Upper lobe of left lung (tissue), 6 donors: ENCODE measurements at regions not wholly inside any gene's neighbourhood (a gene's known extent, or its start where the extent isn't known, plus 50 kb on each side); places are given as distances from the start of the nearest gene placed in this dataset.

ENCODE experiments used
- ATAC-seq, 2 donors: fragments of 200-7000 bp; cut with Tn5 transposase; one replicate each; pipeline ENCODE4 v1.9.1; 2022; ENCODE audit warnings: mild to moderate bottlenecking in 2 of 2, moderate library complexity in 2 of 2; ENCODE audit not compliant: low FRiP score in 2 of 2
- DNase-seq, 2 donors: peaks; one replicate each; pipeline ENCODE4 v3.0.0-alpha.2; 2019 to 2020
- H3K27ac ChIP-seq, 4 donors: fragments of 200-600 bp; sonication (generic); one replicate each; pipeline ENCODE4 v1.5.1; 2016 to 2019
- H3K27me3 ChIP-seq, 4 donors: fragments of 200-600 bp; sonication (generic); one replicate each; pipeline ENCODE4 v1.5.1; 2017 to 2019
- H3K36me3 ChIP-seq, 4 donors: fragments of 200-600 bp; sonication (generic); one replicate each; pipeline ENCODE4 v1.5.1; 2016 to 2019
- H3K4me1 ChIP-seq, 4 donors: fragments of 200-600 bp; sonication (generic); one replicate each; pipeline ENCODE4 v1.5.1; 2018 to 2019
- H3K4me3 ChIP-seq, 4 donors: fragments of 200-600 bp; sonication (generic); one replicate each; pipeline ENCODE4 v1.5.1; 2017 to 2019; ENCODE audit warnings: mild to moderate bottlenecking in 2 of 4, moderate library complexity in 1 of 4
- H3K9me3 ChIP-seq, 4 donors: fragments of 200-600 bp; sonication (generic); one replicate each; pipeline ENCODE4 v1.5.1; 2018 to 2019
- CTCF ChIP-seq, 6 experiments: fragments of 450-650 bp in 4 of 6; fragments of 200-600 bp in 2 of 6; sonication (generic) in 2 of 6; IDR thresholded peaks; one replicate each; pipeline ENCODE4 v1.5.1; 2016 to 2019; ENCODE audit warnings: antibody characterized with exemption in 6 of 6
- EP300 ChIP-seq, 4 donors: sonication (generic); formaldehyde crosslinking; IDR thresholded peaks; one replicate each; pipeline ENCODE4 v1.5.1; 2017; ENCODE audit warnings: antibody characterized with exemption in 4 of 4, control low read depth in 2 of 4
- POLR2A ChIP-seq, 4 donors: fragments of 450-650 bp; IDR thresholded peaks; one replicate each; pipeline ENCODE4 v1.5.1; 2016 to 2017; ENCODE audit warnings: antibody characterized with exemption in 4 of 4, mild to moderate bottlenecking in 2 of 4
- POLR2AphosphoS5 ChIP-seq, 2 donors: sonication (generic); formaldehyde crosslinking; IDR thresholded peaks; one replicate each; pipeline ENCODE4 v1.5.1; 2017; ENCODE audit warnings: antibody characterized with exemption in 2 of 2
- WGBS, 2 donors: methylation state at CpG; one replicate each; pipeline ENCODE4 v1.1.5; 2017 to 2018; 5-methylcytosine and 5-hydroxymethylcytosine counted together
- donor health status: DM: no; HTN: no; CAD: no; lungs with moderate emphysema.
- donor health status: DM: no; HTN: yes; CAD: no; lungs with severe emphysema.

- H3K9me3 ChIP-seq: peaks cover 0 to 3% (median 0%) of the 10 kb centered on the region in 4 donors
- no peak for ATAC-seq
- H3K4me3 ChIP-seq: no peak overlapping the region
Measured at GRCh38 chr13:65756071-65756671, 1474.0 kb downstream of the PCDH9 start.

GRCh38 chr13:65748227-65748626 is 1481.9 kb downstream of the PCDH9 start:
- TF ChIP-seq POLR2AphosphoS5 (IDR thresholded peaks at IDR 0.05) (no peak), CTCF (IDR thresholded peaks at IDR 0.05) (no peak), EP300 (IDR thresholded peaks at IDR 0.05) (no peak), POLR2A (IDR thresholded peaks at IDR 0.05) (no peak)
- Histone ChIP-seq H3K27ac (no peak overlapping the region), H3K4me3 (no peak overlapping the region), H3K9me3 (peaks cover 0 to 6% (median 0%) of the 10 kb centered on the region in 4 donors), H3K36me3 (no peaks in the 10 kb centered on the region), H3K27me3 (no peaks in the 10 kb centered on the region), H3K4me1 (no peaks in the 10 kb centered on the region)
- no peak for ATAC-seq
- WGBS, 2 donors: 94 to 96% methylated on average over 19 of the region's 19 CpGs
- peak in 1 of 2 donors; percentile 55 for DNase-seq

More at GRCh38 chr13:65756071-65756671, 1474.0 kb downstream of the PCDH9 start:
- WGBS, 2 donors: 85 to 88% methylated on average over 5 of the region's 5 CpGs
- TF ChIP-seq POLR2A (IDR thresholded peaks at IDR 0.05) (no peak), POLR2AphosphoS5 (IDR thresholded peaks at IDR 0.05) (no peak), EP300 (IDR thresholded peaks at IDR 0.05) (no peak)
- Histone ChIP-seq H3K4me1 (no peaks in the 10 kb centered on the region), H3K36me3 (no peaks in the 10 kb centered on the region), H3K27me3 (no peaks in the 10 kb centered on the region), H3K27ac (no peak overlapping the region)
- DNase-seq: no peak

GRCh38 chr13:65746406-65746921 is 1483.7 kb downstream of the PCDH9 start:
- Histone ChIP-seq H3K9me3 (peaks cover 0 to 6% (median 0%) of the 10 kb centered on the region in 4 donors), H3K27me3 (no peaks in the 10 kb centered on the region), H3K4me1 (no peaks in the 10 kb centered on the region), H3K27ac (no peak overlapping the region), H3K4me3 (no peak overlapping the region), H3K36me3 (no peaks in the 10 kb centered on the region)
- DNase-seq (no peak), ATAC-seq (no peak)
- WGBS, 2 donors: 82 to 83% methylated on average over 4 of the region's 4 CpGs
- no peak for TF ChIP-seq CTCF (IDR thresholded peaks at IDR 0.05)
- no peak for TF ChIP-seq POLR2AphosphoS5 (IDR thresholded peaks at IDR 0.05)
- TF ChIP-seq EP300 (IDR thresholded peaks at IDR 0.05): no peak
- no peak for TF ChIP-seq POLR2A (IDR thresholded peaks at IDR 0.05)

GRCh38 chr13:65744836-65745235 is 1485.3 kb downstream of the PCDH9 start:
- ATAC-seq (no peak), DNase-seq (no peak)
- Histone ChIP-seq H3K27ac (no peak overlapping the region), H3K36me3 (no peaks in the 10 kb centered on the region), H3K4me3 (no peak overlapping the region), H3K27me3 (no peaks in the 10 kb centered on the region), H3K4me1 (no peaks in the 10 kb centered on the region), H3K9me3 (peaks cover 0 to 6% (median 0%) of the 10 kb centered on the region in 4 donors)
- 42 to 60% methylated on average over 2 of the region's 2 CpGs for WGBS, 2 donors
- no peak for TF ChIP-seq POLR2A (IDR thresholded peaks at IDR 0.05)

- Histone ChIP-seq H3K36me3 (no peaks in the 10 kb centered on the region), H3K27ac (no peak overlapping the region), H3K27me3 (no peaks in the 10 kb centered on the region), H3K4me3 (no peak overlapping the region), H3K9me3 (no peaks in the 10 kb centered on the region), H3K4me1 (no peaks in the 10 kb centered on the region)
- ATAC-seq: no peak
- no peak for DNase-seq
- 63 to 87% methylated on average over 1 of the region's 1 CpG for WGBS, 2 donors
- no peak for TF ChIP-seq CTCF (IDR thresholded peaks at IDR 0.05)
- TF ChIP-seq EP300 (IDR thresholded peaks at IDR 0.05): no peak
- TF ChIP-seq POLR2A (IDR thresholded peaks at IDR 0.05): no peak
- no peak for TF ChIP-seq POLR2AphosphoS5 (IDR thresholded peaks at IDR 0.05)
Measured at GRCh38 chr13:65733110-65733509, 1497.0 kb downstream of the PCDH9 start.

- H3K4me3 ChIP-seq: no peak overlapping the region
- no peaks in the 10 kb centered on the region for H3K9me3 ChIP-seq
- no peaks in the 10 kb centered on the region for H3K27me3 ChIP-seq
- no peaks in the 10 kb centered on the region for H3K36me3 ChIP-seq
- 79 to 87% methylated on average over 4 of the region's 4 CpGs for WGBS, 2 donors
- ATAC-seq (no peak), DNase-seq (no peak)
- no peaks in the 10 kb centered on the region for H3K4me1 ChIP-seq
- TF ChIP-seq POLR2AphosphoS5 (IDR thresholded peaks at IDR 0.05) (no peak), EP300 (IDR thresholded peaks at IDR 0.05) (no peak), POLR2A (IDR thresholded peaks at IDR 0.05) (no peak), CTCF (IDR thresholded peaks at IDR 0.05) (no peak)
- H3K27ac ChIP-seq: no peak overlapping the region
Measured at GRCh38 chr13:65727070-65727469, 1503.1 kb downstream of the PCDH9 start.
